ENCODE measurements at regions not wholly inside any gene's neighbourhood (a gene's known extent, or its start where the extent isn't known, plus 50 kb on each side); places are given as distances from the start of the nearest gene placed in this dataset.

GRCh38 chr20:7672571-7672970 lies 267.7 kb downstream of the HAO1 start:
- TF ChIP-seq CTCF (IDR thresholded peaks at IDR 0.05) (no peak), POLR2A (IDR thresholded peaks at IDR 0.05) (no peak)
